GM18907 (cell line): ENCODE measurements at regions not wholly inside any gene's neighbourhood (a gene's known extent, or its start where the extent isn't known, plus 50 kb on each side); places are given as distances from the start of the nearest gene placed in this dataset.

Source experiments
- ATAC-seq: cut with Tn5 transposase; IDR thresholded peaks from one replicate; pipeline ENCODE4 v1.9.1; 2021; ENCODE audit warnings: mild to moderate bottlenecking, moderate library complexity; ENCODE audit not compliant: unreplicated experiment

DNA sequence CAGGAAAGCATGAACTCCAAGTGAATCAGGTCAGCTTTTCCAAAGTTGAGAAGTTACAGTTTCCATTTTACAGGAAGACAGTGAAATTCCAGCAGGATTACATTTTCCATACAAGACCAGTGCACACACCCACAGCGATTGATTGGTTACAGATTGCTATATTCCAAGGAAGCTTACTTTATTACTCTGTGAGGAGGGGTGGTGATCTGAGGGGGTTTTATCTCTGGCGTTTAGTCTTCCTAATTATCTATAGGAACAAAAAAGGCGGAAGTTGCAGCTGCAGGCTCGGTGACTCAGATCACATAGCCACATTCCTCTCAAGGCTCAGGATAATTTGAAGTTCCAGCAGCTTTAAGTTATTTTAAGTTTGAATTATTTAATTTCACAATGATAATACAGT, 450.4 kb upstream of the NMUR2 start:
- no peak for ATAC-seq

DNA sequence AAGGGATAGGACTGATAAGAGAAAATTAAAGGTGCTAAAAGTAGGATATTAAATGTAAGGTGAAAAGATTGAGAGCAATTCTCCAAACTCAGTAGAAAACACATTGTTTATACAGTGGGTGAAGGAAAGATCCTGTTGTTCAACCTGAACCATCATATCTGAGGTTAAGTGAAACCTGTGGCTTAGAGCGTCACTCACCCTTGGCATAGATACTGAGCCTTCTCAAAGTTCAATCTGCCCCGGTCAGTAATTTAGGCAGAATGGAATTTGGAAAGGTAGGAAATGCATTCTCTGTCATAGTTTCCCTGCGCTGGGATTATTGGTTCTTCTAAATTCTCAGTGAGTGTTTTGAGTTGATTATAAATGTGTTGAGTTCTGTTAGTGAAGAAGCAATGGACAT, 456.2 kb upstream of the NMUR2 start:
- no peak for ATAC-seq

DNA sequence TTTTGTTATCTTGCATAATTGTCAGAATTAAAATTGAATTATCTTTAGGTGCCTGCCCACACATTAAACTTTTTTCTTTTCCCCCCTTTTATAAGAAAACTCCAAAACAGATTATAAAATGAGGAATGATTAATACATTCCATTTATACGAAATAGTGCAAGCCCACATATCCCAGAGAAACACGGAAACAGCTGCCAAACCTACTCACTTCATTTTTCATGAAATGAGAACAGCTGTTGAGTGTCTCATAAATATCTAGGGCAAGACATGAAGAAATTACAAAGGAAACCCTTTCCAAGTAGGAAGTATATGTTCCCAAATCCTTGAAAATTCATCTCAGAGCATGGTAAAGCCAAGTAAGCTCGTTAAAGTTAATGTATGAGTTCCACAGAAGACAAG, 459.4 kb upstream of the NMUR2 start:
- ATAC-seq: no peak

DNA sequence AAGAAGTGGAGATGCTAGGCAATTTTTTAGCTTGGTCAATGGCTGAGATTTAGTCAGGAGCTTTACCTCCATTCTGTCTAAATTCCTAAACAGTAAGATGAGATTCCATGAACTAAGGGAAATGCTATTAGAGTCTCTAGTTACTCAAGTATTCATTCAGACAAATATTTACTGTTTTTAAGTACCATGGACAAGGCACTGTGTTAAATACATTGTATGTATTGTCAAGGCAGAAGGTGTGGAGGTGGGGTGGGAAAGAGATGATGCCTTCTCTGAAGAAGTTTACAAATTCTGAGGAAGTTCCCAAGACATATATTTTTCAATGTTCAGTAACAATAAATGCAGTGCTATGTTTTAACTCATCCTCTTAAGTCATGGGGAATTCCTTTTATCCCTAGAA, 459.9 kb upstream of the NMUR2 start:
- ATAC-seq: no peak

DNA sequence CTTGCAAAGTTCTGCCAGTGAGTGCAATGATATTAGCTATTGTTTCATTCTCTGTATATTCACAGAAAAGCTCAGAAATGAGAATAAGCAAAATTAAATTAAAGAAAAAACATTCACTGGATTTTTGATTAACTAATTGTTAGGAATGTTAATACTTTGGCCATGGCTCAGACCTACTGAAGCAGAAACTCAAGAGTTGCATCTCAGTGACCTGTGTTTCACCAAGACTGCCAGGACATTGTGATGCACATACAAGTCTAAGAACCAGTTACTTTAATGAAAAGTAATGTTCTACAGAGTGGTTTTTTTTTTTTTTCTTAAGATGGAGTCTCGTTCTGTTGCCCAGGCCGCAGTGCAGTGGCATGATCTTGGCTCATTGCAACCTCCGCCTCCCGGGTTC, 464.9 kb upstream of the NMUR2 start:
- ATAC-seq: no peak

DNA sequence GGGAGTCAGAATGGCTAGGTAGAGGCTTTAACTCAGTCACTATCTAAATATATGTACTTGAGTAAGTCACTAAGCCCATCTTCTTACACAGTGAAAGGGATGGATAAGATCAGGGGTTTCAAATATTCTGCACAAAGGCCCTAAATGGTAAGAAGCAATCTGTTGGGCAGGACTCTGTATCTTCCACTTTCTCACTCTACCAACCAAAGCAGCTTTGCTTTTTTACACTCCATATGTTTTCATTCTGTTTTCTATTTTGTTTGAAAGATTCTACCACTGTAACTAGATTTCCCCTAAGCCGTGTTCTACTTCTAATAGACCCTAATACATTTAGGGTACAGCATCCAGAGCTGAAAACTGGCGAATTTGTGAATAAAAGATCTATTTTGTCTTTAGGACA, 477.5 kb upstream of the NMUR2 start:
- ATAC-seq: no peak

DNA sequence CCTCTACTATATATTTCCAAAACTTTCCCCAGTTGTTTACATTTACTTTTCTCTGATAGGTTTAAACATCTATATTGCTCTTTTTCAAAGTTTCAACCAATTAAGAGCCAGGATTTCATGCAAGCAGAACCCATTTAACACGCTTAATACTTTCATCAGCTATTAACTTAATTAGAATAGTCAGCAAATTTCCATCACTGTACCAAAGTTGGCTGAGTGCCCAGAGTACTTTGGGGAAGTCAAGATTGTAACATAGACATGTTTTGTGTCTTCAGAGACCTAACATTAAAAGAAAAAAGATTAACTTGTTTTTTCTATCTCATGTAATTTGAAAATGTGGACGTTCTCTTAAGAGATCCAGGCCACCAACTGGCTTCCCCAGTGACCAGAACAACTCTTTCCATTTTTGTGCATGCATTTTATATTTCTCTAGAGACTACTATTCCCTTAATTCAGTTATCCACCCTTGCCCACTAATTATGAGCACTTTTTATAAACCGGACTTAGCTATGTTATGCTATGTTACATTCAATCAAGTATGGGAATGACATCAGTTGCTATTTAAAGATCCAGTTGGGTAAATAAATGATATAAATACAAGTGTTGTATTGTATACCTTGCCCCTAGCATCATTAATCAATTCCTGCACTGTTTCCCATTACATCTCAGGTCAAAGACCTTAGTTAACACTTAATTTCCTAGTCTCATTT, 478.1 kb upstream of the NMUR2 start:
- ATAC-seq: no peak

DNA sequence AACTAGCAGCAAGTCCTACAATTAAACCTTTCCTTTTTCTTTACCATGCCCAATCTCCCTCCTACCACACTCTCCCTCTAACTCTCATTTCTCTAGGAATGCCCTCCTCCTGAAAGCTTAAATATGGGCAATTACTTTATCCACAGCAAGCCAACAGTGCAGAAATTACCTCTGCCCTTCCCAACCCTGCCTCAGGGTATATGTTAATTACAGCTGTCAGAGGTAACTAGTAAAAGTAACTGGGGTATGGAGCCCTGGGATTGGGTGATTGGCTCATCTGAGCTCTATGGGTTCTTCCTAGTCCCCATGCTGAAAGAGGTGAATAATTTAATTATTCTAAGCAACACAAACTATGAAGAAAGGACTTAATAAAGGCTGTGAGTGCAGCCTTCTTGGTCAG, 478.9 kb upstream of the NMUR2 start:
- ATAC-seq: no peak

DNA sequence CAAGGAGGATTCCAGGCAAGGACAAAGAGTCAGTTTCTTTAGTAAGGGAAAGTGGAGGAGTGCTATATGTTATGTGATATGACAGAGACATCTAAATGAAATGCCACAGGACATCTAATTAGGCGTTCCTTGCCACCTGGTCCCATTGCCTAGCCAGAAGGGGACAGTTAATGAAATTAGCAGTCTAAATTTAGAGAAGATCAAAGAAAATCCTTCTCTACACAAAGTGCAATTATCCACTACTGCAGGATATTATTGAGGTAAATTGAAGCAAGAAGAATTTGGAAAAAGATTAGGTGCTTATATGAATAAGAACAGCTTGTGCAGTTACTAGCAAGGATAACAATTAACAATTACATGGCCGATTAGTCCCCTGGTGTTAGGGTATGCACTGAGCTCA, 495.3 kb upstream of the NMUR2 start:
- ATAC-seq: no peak

DNA sequence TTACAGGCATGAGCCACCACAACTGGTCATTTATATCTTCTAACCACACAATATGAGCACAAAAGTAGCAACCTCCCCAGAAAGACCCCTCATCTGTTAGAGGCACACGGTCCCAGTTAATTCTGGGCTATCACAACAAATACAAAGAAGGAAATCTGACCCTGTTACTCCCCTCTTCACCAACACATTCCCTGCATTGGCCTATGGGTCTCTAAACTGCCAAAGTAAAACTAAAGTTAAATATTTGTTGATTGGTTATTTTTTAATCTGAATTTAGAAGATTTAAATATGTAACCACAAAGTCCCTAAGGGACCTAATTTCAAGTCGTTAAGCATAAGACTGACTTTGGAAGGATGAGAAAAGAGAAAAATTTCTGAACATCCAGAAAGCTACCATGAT, 496.7 kb upstream of the NMUR2 start:
- no peak for ATAC-seq

DNA sequence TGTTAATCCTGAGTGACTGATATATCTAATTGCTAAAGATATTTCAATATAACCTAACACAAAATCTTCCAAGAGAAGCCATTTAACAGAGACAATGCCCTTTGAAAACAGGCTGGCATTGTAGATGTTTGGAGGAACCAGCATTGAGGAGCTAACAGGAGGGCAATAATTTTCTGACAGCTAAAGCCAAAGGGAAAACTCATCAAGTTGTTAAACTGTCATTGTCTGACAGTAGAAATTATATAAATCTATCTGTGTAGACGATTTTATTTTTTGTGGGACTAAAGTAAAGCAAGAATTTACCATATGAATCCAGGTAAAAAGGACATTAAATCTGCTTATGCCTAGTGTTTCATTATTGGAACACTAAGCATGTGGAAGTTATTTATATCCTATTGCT, 500.2 kb upstream of the NMUR2 start:
- no peak for ATAC-seq

DNA sequence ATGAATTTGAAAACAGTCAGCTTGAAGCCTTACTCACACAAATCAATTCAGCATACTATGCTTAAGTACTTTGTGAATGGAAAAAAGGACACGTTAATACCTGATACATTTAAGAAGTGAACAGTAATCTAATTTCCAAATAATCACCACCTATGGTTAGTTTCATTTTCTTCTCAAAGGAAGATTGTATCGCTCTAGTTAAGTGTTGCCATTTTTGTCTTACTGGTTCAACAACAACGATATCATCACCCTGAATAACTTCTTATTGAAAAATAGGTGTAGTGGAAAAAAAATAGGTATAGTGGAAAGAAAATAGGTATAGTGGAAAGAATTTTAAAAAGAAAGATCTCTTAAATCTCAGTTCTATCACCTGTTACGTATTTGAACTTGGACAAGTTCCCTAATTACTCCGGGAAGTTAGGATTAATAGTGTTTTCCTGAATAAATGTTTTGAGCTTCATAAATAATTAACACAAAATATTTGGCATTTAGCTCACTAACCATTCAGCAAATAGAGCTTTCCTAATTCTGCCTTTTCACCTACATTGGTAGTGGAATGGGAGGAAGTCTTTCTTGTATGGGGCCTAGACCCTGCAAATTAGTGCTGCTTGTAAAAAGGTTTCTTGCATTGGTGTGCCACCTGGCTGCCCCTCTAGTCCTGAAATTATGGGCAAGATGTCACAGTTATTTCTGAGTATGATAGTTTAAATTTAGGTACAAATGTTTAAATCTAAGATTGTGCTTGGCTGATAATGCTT, 502.6 kb upstream of the NMUR2 start:
- ATAC-seq: no peak

DNA sequence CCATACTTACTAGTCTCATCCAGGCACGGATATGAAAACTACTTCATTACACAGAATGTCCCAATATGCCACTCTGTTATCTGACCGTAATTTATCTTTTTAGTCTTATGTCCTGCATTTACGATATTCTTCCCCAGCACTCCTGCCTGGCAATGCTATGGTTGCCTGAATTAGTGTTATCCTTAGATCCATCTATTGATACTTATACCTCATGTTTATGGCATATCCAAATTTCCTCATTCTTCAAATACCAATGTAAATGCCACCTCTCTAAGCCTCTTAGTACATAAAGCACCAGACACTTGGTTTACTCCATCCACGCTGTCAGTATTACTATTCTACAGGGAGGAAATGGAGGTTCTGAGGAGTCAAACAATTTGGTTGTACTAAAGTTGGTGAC, 507.8 kb upstream of the NMUR2 start:
- ATAC-seq: no peak

DNA sequence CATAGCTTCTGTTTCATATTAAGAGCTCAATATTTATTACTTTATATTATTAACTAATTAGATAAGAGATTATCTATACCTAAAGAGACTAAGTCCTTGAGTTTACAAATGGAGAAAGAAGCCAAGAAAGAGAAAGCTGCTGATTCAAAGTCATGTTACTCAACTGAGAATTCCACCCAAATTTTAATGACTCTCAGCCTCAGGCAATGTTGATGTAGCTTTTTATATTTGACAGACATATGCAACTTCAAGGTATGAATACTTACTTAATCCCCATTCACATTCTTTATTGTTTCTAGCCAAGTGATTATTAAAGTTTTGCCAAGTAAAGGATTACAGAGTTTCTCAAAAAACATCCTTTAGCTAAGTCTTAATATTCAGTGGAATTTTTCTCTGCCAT, 527.5 kb upstream of the NMUR2 start:
- no peak for ATAC-seq

DNA sequence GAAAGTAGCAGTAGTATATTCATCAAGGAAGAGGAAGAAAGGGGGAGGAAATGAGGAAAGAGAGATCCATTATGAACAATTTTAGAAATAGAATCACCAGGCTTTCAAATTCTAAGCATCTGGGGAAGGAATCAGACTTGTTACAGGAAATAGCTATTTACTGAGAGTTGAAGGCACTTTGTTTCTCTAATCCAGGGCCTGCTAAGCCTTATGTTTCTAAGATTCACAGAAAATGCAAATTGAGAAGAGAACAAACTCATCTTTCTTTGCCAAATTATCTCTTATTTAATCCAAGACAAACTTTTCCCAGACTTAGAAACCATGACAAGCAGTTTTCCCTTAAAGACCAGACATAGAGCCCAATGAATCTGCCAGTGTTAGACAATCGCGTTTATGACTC, 528.0 kb upstream of the NMUR2 start:
- ATAC-seq: no peak

DNA sequence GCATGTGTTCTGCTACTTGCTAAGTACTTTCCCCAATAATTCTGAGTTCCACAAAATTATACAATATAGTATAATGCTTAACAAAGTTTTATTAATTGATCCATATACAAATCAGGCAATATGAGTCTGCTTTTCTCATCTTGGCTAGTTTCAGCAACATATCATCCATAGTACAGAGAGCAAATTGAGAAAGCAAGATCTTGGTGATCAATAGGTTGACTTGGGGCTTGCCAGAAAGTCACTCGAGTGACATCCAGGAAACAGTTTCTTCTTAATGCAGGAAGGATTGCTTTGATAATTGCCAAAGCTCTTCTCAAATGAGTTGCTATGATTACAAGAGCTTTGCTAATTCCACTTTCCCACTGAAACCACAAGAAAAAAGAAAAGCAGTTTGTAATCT, 533.6 kb upstream of the NMUR2 start:
- no peak for ATAC-seq

DNA sequence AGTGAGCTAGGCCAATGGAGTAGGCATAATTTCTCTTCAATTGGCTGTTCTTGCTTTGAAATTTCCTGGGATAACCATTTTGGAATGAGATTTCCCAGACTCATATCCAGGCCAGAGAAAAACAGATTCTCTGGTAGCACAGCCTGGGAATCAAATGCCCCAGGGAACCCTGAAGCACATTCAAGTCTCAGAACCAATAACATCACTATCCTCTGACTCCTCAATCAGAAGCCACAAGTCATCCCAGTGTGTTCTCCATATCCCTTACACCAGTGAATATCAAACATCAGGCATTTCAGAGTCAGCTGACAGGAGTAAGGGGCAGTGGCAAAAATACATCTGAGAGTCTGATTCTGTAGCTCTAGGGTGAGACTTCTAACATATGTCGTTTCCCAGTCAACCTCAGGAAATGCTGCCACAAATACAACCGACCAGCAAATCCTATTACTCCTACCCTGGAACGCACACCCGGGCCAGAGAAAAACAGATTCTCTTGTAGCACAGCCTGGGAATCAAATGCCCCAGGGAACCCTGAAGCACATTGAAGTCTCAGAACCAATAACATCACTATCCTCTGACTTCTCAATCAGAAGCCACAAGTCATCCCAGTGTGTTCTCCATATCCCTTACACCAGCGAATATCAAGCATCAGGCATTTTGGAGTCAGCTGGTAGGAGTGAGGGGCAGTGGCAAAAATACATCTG, 537.7 kb upstream of the NMUR2 start:
- no peak for ATAC-seq

DNA sequence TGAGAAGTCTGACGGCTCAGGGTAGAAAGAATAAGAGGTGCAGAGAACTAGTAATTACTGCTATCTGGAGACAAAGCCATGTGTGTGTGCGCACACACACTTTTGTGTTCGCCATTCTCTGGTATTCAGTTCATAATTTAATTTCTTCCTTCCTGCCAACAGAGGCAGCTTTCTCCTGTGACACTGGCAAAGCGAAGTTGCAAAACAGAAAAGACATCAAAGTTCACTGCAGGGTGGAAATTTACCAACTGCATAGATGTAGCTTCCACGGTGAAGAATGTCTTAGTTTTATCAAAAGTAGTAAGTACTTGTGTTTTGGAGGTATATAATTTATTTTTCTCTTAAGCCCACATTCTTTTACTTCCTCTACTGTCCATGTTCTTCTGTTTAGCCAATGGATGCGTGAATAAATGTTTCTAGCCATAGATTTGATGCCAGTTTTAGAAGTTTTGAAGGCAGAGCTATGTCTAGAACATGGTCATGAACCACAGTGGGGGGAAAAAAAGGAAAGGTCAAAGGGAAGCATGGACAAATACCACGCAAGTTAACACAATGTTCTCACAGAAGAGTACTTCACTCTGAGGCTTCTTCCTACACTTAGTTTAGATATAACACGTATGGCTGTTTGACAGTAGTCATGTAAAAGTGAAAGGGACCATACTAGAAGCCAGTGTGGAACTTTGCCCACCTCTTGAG, 536.5 kb upstream of the GRIA1 start:
- no peak for ATAC-seq

DNA sequence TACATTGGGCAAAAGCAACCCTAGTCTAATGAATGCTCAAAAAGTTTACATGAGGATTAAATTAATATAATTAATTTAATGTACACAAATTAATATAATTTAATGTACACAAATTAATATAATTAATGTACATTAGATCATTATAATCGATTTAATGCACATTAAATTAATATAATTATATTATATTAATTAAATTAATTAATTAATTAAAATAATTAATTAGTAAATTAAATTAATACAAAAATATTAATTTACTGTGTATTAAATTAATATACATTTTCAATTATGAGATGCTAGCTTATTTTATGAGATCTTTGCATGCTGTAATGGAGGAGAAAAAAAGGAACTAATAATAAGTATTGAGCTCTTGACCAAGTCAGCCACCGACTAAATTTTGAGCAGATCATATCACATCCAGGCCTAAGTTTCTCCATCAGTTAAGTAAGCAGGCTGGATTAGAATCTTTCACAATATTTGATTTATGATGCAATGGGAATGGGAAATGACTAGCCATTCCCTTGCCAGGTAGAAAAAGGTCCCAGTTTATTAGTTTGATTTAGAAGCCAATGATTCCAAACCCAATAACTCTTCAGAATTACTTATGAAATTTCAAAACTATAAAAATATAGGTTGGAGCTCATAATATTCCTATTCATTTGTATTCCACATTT, 533.4 kb upstream of the GRIA1 start:
- ATAC-seq: no peak

DNA sequence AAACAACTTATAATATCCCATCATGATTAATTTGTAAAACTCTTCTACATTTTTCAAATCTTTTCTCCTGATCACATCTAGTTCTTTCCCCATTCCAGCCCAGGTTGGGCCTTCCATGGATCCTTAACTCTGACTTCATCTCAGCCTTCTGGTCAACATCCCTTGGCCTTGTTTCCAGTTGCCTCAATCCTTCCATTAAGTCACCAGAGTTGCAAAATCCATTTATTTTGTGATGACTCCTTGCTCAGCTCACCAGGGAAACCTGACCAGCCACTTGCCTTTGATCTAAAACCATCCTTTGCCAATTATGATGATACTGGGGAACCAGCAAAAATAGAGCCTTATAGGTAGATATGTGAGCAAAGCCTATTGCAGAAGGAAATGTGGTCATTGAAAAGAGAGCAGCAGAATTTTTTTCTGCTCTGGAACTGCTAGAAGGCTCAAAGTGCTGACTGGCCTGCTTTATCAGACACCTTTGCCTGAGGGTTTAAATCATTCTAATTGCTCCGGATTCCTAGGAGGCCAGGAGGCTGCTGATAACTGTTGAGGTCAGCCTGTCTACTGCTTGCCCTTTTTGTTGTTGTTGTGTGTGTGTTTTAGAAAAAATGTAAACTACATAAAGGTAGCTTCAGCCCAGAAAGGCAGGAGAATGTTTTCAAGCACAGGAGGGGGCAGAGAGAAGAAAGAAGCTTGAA, 512.2 kb upstream of the GRIA1 start:
- ATAC-seq: no peak
